22Rv1 (cell line): ENCODE measurements at regions not wholly inside any gene's neighbourhood (a gene's known extent, or its start where the extent isn't known, plus 50 kb on each side); places are given as distances from the start of the nearest gene placed in this dataset.

ENCODE experiments used
- H3K27ac ChIP-seq: fragments of 450-650 bp; 2 replicates; pipeline ENCODE4 v1.5.1; 2017
- CTCF ChIP-seq: fragments of 450-650 bp; IDR thresholded peaks from 2 replicates; pipeline ENCODE4 v1.5.1; 2017; ENCODE audit warnings: mild to moderate bottlenecking
- ZFX ChIP-seq: fragments of 450-650 bp; IDR thresholded peaks from 2 replicates; pipeline ENCODE4 v1.6.1; 2017; ENCODE audit warnings: antibody characterized with exemption, borderline replicate concordance

- TF ChIP-seq CTCF (no peak), ZFX (no peak)
- no peak overlapping the region for H3K27ac ChIP-seq
These were observed 339.4 kb upstream of the ESRRG start for GRCh38 chr1:217062586-217062985.

- H3K27ac ChIP-seq = no peak overlapping the region
- TF ChIP-seq CTCF = no peak
- no peak for TF ChIP-seq ZFX
These were observed 336.2 kb upstream of the ESRRG start for GRCh38 chr1:217059401-217059800.

GRCh38 chr1:217053676-217054075, 330.4 kb upstream of the ESRRG start:
- no peak overlapping the region for H3K27ac ChIP-seq
- TF ChIP-seq ZFX (no peak), CTCF (no peak)

GRCh38 chr1:217052626-217053025, 329.4 kb upstream of the ESRRG start:
- H3K27ac ChIP-seq = no peak overlapping the region
- TF ChIP-seq CTCF = no peak
- no peak for TF ChIP-seq ZFX

- no peak overlapping the region for H3K27ac ChIP-seq
- TF ChIP-seq CTCF (no peak), ZFX (no peak)
These were observed 329.0 kb upstream of the ESRRG start for GRCh38 chr1:217052196-217052595.

- no peak for TF ChIP-seq CTCF
- TF ChIP-seq ZFX = no peak
- H3K27ac ChIP-seq = no peak overlapping the region
These were observed 326.5 kb upstream of the ESRRG start for GRCh38 chr1:217049721-217050120.

- H3K27ac ChIP-seq = no peak overlapping the region
- TF ChIP-seq CTCF (no peak), ZFX (no peak)
These were observed 325.9 kb upstream of the ESRRG start for GRCh38 chr1:217049081-217049480.
